Prostate gland (tissue), 2 donors: ENCODE measurements at regions not wholly inside any gene's neighbourhood (a gene's known extent, or its start where the extent isn't known, plus 50 kb on each side); places are given as distances from the start of the nearest gene placed in this dataset.

Experiments used
- DNase-seq: peaks from one replicate; pipeline ENCODE4 v3.0.0-alpha.2; 2019; ENCODE audit warnings: low spot score
- H3K27ac ChIP-seq, 2 donors: fragments of 200-600 bp; sonication (generic); 2 replicates each; pipeline ENCODE4 v1.5.1; 2017 to 2019
- H3K27me3 ChIP-seq: fragments of 200-600 bp; sonication (generic); replicated peaks from 2 replicates; pipeline ENCODE4 v1.5.1; 2019; ENCODE audit not compliant: insufficient read depth
- H3K36me3 ChIP-seq, 2 donors: fragments of 200-600 bp; sonication (generic); 1 replicate in 1 of 2; 2 replicates in 1 of 2; pipeline versions ENCODE4 v1.5.1 to v1.8.1; 2017 to 2019
- H3K4me1 ChIP-seq: fragments of 200-600 bp; sonication (generic); replicated peaks from 2 replicates; pipeline ENCODE4 v1.5.1; 2019
- H3K4me3 ChIP-seq, 2 donors: fragments of 200-600 bp; sonication (generic); 2 replicates each; pipeline ENCODE4 v1.5.1; 2017 to 2019
- H3K9me3 ChIP-seq: fragments of 200-600 bp; sonication (generic); 2 replicates; pipeline ENCODE4 v1.5.1; 2017
- POLR2A ChIP-seq: fragments of 450-650 bp; IDR thresholded peaks from one replicate; pipeline ENCODE4 v1.6.1; 2016; ENCODE audit warnings: antibody characterized with exemption, mild to moderate bottlenecking
- POLR2AphosphoS5 ChIP-seq: sonication (generic); formaldehyde crosslinking; IDR thresholded peaks from one replicate; pipeline ENCODE4 v1.6.1; 2017; ENCODE audit warnings: antibody characterized with exemption
- WGBS: methylation state at CpG from one replicate; pipeline ENCODE4 v1.1.5; 2018; 5-methylcytosine and 5-hydroxymethylcytosine counted together
- intact Hi-C: fragments of 100-400 bp; cut with DNase I; formaldehyde crosslinking; loops from one replicate; pipeline ENCODE4 v1.14.2; 2022
- TF ChIP-seq, protein P1 (sequence below), 4 experiments: fragments of 200-600 bp in 2 of 4; fragments of 450-650 bp in 2 of 4; sonication (generic) in 2 of 4; IDR thresholded peaks; 1 replicate in 3 of 4; 2 replicates in 1 of 4; pipeline ENCODE4 v1.5.1; 2016 to 2019; ENCODE audit warnings: antibody characterized with exemption in 4 of 4, mild to moderate bottlenecking in 2 of 4, moderate library complexity in 2 of 4

GRCh38 chr20:60637801-60638200 is 614.3 kb upstream of the CDH4 start:
- TF ChIP-seq POLR2AphosphoS5 (no peak), POLR2A (no peak)
- TF ChIP-seq, protein P1, sequence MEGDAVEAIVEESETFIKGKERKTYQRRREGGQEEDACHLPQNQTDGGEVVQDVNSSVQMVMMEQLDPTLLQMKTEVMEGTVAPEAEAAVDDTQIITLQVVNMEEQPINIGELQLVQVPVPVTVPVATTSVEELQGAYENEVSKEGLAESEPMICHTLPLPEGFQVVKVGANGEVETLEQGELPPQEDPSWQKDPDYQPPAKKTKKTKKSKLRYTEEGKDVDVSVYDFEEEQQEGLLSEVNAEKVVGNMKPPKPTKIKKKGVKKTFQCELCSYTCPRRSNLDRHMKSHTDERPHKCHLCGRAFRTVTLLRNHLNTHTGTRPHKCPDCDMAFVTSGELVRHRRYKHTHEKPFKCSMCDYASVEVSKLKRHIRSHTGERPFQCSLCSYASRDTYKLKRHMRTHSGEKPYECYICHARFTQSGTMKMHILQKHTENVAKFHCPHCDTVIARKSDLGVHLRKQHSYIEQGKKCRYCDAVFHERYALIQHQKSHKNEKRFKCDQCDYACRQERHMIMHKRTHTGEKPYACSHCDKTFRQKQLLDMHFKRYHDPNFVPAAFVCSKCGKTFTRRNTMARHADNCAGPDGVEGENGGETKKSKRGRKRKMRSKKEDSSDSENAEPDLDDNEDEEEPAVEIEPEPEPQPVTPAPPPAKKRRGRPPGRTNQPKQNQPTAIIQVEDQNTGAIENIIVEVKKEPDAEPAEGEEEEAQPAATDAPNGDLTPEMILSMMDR (IDR thresholded peaks at IDR 0.05), result no peak
- Histone ChIP-seq H3K27ac (no peak overlapping the region), H3K27me3 (no peaks in the 10 kb centered on the region), H3K9me3 (no peaks in the 10 kb centered on the region), H3K4me1 (no peaks in the 10 kb centered on the region), H3K4me3 (no peak overlapping the region), H3K36me3 (no peaks in the 10 kb centered on the region)
- DNase-seq, result no peak
- 80% methylated on average over 6 of the region's 6 CpGs for WGBS
- intact Hi-C loops, result no loop called here

DNA sequence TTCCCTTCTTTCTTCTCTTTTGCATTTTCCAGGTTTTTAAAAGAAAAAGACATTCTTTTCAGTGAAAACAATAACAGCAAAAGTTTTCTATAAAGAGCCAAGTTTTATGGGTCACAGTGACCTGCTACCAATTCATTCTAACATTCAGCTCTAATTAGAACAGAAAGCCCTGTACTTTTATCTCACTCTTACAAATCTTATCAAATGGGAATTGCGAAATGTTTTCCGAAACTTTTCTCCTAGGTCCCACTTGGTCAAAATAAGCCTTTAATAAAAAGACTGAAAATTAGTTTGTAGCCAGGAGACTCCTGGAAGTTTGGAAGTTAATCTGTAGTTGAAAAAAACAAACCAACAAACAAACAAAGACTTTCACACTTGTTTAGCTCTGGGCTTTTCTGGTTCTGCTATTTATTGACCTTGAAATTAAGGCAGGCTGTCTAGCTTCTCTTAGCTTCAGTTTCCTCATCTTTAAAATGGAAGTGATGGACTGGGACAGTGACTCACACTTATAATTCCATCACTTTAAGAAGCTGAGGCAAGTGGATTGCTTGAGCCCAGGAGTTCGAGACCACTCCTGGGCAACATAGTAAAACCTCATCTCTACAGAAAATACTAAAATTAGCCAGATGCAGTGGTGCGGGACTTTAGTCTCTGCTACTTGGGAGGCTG is 613.5 kb upstream of the CDH4 start:
- Histone ChIP-seq H3K9me3 (no peaks in the 10 kb centered on the region), H3K4me3 (no peak overlapping the region), H3K36me3 (no peaks in the 10 kb centered on the region), H3K27ac (no peak overlapping the region), H3K27me3 (no peaks in the 10 kb centered on the region), H3K4me1 (no peaks in the 10 kb centered on the region)
- DNase-seq, result no peak
- intact Hi-C loops, result no loop called here
- WGBS, result 86% methylated on average over 4 of the region's 4 CpGs
- TF ChIP-seq, protein P1 (IDR thresholded peaks at IDR 0.05), result no peak

GRCh38 chr20:60641879-60642447 is 610.1 kb upstream of the CDH4 start:
- Histone ChIP-seq H3K27me3 (no peaks in the 10 kb centered on the region), H3K4me1 (no peaks in the 10 kb centered on the region), H3K4me3 (no peak overlapping the region), H3K36me3 (no peaks in the 10 kb centered on the region), H3K9me3 (no peaks in the 10 kb centered on the region), H3K27ac (no peak overlapping the region)
- TF ChIP-seq, protein P1 (IDR thresholded peaks at IDR 0.05), result no peak
- no peak for TF ChIP-seq POLR2A
- no peak for TF ChIP-seq POLR2AphosphoS5
- WGBS, result 84% methylated on average over 8 of the region's 8 CpGs
- DNase-seq, result no peak
- intact Hi-C loops, result no loop called here

DNA sequence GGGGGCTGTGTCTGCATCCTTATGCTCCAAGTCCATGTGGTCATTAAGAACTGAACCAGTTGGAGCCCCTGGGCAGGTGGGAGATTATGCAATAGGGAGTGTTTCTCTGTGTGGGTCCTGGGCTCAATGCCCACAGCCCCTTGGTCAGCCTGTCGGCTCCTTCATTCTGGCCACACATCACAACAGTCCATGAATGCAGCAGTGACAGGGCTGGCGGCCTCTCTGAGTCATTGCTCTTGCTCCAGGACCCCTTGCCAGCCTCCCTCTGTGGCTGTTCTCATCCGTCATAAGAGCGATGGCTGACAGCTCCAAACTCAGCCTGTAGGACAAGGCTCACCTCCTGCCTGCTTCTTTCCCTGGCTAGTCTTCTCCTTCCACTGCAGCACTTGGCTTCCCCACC is 609.5 kb upstream of the CDH4 start:
- H3K4me3 ChIP-seq, result no peak overlapping the region
- no peaks in the 10 kb centered on the region for H3K27me3 ChIP-seq
- 73% methylated on average over 4 of the region's 4 CpGs for WGBS
- H3K9me3 ChIP-seq, result no peaks in the 10 kb centered on the region
- no peaks in the 10 kb centered on the region for H3K36me3 ChIP-seq
- no peaks in the 10 kb centered on the region for H3K4me1 ChIP-seq
- no peak for DNase-seq
- intact Hi-C loops, result no loop called here
- TF ChIP-seq, protein P1 (IDR thresholded peaks at IDR 0.05), result no peak
- TF ChIP-seq POLR2A, result no peak
- TF ChIP-seq POLR2AphosphoS5, result no peak
- no peak overlapping the region for H3K27ac ChIP-seq

DNA sequence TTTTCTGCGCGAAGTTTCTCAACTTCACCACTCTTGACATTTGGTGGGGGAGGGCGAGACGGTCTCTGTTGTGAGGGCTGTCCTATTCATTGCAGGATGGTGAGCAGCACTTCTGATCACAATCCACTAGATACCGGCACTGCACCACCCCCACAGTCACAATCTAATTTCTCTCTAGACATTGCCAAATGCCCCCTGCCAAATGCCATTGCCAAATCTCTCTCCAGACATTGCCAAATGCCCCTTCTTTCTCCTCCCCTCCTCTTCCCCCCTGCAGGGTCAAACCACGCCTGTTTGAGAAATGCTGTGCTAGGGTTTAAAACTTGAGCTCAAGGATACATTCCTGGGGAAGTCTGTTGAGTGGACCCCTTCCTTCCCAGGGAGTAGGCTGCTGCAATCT is 603.5 kb upstream of the CDH4 start:
- 80% methylated on average over 6 of the region's 6 CpGs for WGBS

More for the DNA sequence above, 603.5 kb upstream of the CDH4 start:
- H3K4me3 ChIP-seq, result no peak overlapping the region
- H3K36me3 ChIP-seq, result no peaks in the 10 kb centered on the region
- intact Hi-C loops, result no loop called here
- no peak for DNase-seq
- TF ChIP-seq, protein P1 (IDR thresholded peaks at IDR 0.05), result no peak
- TF ChIP-seq POLR2AphosphoS5 (no peak), POLR2A (no peak)
- H3K27ac ChIP-seq, result no peak overlapping the region
- H3K9me3 ChIP-seq, result no peaks in the 10 kb centered on the region
- no peaks in the 10 kb centered on the region for H3K27me3 ChIP-seq
- no peaks in the 10 kb centered on the region for H3K4me1 ChIP-seq
